ENCODE measurements at regions not wholly inside any gene's neighbourhood (a gene's known extent, or its start where the extent isn't known, plus 50 kb on each side); places are given as distances from the start of the nearest gene placed in this dataset.
"Not testable (repeated sequence)": the region's sequence is repeated elsewhere in the genome, so short reads cannot be mapped to it uniquely, and the experiment has no call there.

GRCh38 chr5:117144086-117144485 lies 569.5 kb upstream of the SEMA6A start:
- no peak for DNase-seq (ENCODE audit: low read depth in 2 of 2)

GRCh38 chr5:117143406-117143805 lies 568.8 kb upstream of the SEMA6A start:
- DNase-seq (ENCODE audit: low read depth in 2 of 2): no peak

- no peak for DNase-seq (ENCODE audit: low read depth in 2 of 2)
These were observed 563.9 kb upstream of the SEMA6A start for GRCh38 chr5:117138523-117138922.

GRCh38 chr5:117135851-117136250 lies 561.2 kb upstream of the SEMA6A start:
- no peak for DNase-seq (ENCODE audit: low read depth in 2 of 2)

DNA sequence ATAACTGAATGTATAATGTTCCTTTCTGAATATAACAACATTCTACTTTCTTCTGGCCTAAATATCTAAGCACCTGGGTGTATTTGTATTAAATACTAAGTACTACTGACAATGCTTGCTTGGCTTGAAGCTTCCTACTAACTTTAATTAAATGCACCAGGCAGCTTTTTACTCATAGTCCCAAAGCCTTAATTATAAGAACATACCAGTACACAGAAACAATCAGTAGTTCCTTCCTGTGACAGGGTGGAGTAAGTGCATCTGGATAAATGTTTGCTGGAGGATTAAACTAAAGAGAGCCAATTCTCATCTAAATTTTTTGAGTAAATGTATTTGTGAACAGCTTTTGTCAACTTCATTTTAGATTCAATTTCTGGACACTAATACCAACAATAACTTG lies 558.6 kb upstream of the SEMA6A start:
- no peak for DNase-seq (ENCODE audit: low read depth in 2 of 2)

- no peak for DNase-seq (ENCODE audit: low read depth in 2 of 2)
These were observed 557.3 kb upstream of the SEMA6A start for GRCh38 chr5:117131876-117132275.

- no peak for DNase-seq (ENCODE audit: low read depth in 2 of 2)
These were observed 556.5 kb upstream of the SEMA6A start for GRCh38 chr5:117131048-117131679.

- DNase-seq (ENCODE audit: low read depth in 2 of 2): no peak
These were observed 543.9 kb upstream of the SEMA6A start for GRCh38 chr5:117118499-117118898.

- not testable (repeated sequence) for DNase-seq (ENCODE audit: low read depth in 2 of 2)
These were observed 542.7 kb upstream of the SEMA6A start for GRCh38 chr5:117117314-117117713.

DNA sequence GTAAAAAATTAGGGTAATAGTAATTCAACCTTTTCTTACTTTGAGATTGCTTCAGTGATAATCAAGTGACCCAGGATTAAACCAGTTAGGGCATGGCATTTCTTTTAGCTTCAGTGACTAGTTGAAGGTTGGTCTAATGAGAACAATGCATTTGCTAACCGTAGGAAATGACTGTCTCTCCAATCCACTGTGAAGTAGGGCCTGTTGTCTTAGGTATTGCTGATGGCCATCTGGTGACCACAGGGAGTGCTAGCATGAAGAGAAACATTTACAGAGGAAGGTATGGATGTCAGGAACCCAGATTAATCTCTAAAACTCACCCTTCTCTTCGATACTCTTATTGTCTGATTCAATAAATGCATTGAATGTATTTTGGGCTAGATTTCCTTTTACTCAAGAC lies 535.9 kb upstream of the SEMA6A start:
- DNase-seq (ENCODE audit: low read depth in 2 of 2): no peak

GRCh38 chr5:117107859-117108258 lies 533.2 kb upstream of the SEMA6A start:
- no peak for DNase-seq (ENCODE audit: low read depth in 2 of 2)

DNA sequence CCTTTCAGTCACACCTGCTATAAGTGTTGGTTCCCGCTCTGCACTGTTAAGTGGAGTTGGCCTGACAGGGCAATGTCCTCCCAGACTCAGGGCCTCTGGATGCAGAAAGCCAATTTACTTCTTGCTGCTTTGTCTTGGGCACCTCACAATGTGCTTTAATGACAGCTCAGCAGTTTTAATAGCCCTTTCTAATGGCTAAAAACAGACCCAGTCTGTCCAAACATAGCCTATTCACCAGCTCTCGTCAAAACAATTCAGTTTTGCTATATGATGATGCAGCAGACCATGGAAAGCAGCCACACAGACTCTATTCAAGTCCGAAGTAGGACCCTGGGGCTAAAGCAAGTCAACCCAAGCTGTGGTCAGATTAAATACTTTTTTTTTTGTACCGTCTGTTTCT lies 529.1 kb upstream of the SEMA6A start:
- no peak for DNase-seq (ENCODE audit: low read depth in 2 of 2)

GRCh38 chr5:117102591-117102990 lies 528.0 kb upstream of the SEMA6A start:
- DNase-seq (ENCODE audit: low read depth in 2 of 2): no peak

DNA sequence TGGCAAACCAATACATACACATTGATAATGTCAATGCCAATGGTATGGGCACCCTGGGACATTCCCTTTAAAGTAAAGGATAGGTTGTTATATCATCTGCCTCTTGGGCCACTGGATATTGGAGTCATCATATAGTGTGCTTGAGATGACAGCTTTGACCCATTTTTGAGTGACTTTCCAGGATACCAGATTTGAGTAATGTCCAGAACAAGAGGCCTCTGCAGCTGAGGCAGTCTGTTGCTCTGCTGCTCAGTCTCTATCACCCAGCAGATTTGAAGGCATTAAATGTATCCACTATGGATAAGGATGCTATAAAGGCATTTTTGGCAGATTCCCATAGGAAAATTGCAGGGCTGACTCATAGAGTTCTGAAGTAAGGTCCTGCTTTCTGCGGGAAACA lies 525.6 kb upstream of the SEMA6A start:
- no peak for DNase-seq (ENCODE audit: low read depth in 2 of 2)

DNA sequence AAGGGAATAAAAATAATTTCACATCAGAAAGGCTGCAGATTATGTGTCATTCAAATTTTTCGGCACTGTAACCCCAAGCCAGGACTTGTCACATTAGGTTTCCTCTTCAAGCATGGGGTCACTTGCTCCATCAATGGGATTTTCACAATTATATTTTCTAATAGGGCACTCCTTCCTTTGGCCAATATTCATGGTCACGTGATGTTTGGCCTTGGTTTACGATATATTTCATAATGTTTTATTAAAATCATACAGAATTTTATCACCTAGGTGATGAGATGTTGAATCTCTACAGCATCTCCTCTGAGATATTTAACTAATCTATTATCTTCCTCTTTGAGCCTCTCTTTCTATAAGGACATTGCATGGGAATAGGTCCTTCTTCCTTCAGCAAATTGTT lies 523.5 kb upstream of the SEMA6A start:
- no peak for DNase-seq (ENCODE audit: low read depth in 2 of 2)

DNA sequence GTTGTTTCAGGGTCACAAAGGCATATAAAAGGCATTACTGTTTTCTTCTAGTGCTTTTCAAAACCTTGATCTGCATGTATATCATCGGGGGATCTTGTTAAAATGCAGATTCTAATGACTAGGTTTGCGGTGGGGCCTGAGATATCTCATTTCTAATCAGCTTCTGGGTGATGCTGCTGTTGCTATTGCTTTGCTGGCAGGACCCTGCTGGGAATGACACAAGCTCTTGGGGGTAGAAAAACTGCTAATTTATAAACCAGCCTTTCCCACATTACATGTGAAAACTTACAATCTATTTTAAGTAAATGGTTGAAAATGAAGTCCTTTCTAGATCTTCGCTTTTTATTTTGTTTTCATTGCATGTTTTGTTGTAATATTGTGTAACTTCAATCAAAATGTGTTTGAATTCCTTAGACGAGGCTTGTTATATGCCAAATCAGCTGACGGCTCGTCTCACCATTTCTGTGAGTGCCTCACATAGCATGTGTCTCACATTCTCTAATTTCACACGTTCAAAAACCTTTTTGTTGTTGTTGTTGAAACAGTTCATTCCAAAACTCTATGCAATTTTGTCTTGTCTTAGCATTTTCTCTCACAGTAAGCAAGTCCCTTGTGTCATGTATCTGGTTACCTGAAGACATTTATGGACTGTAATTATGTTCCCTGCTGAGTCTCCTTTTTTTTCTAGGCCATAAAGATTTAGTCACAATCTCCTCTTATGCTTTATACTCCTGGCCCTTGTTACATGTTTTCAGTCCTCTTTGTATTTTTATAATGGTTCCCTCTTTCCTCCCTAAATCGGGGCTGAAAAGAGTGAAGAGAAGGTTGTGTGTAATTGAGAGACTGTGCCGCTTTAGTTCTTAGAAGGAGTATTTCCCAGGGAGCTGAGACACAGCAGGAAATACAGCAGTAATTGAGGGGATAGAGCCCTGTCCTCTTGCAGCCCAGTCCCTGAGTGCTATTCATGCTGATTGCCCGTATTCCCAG lies 521.0 kb upstream of the SEMA6A start:
- DNase-seq (ENCODE audit: low read depth in 2 of 2): no peak

DNA sequence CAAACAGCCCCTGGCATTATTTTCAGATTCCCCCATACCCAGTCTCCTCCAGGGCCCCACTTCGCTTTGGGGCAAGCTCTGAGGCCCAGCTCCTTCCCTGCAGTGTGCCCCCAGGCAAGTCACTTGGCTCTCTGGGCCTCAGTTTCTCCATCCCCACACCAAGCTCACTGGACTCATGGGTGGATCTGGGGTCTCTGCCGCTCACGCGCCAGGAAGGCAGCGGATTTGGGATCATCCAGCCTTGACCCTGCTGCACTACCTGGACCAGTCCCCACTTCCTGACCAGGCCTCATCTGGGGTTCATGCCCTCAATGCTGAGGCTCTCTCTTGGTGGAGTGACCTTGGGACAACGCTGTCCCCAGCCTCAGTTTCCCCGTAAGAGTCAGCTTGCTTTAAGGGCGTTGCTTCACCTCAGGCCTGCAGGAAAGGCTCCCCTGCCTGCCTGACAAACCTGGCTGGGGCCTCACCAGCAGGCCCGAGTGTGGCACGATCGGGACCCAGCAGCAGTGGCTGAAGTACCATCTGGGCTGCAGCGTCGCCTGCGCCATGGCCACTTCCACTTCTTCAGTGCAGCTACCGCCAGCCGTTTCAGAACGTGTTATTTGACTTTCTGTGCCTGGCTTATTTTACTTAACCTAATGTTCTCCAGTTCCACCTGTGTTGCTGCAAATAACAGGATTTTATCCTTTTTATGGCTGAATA lies 519.6 kb upstream of the SEMA6A start:
- DNase-seq (ENCODE audit: low read depth in 2 of 2): no peak

GRCh38 chr5:117093653-117094052 lies 519.0 kb upstream of the SEMA6A start:
- DNase-seq (ENCODE audit: low read depth in 2 of 2): no peak

DNA sequence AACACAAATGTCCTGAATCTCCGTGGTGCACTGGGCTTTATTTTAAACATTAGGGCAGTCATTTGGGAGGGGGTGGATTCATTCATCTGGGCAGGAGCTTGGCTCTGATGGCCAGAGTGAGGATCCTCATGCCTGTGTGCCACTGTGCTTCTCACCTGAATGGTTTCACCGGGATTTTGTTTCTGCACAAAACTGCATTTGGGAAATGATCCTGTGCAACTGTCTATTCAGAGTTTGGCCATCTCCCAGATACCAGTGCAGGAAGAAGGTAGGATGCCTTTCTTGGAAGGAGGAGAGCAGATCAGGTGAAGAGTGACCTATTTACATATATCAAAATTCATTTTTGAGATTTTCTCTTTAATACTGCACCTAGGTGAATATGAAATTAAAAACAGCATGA lies 514.4 kb upstream of the SEMA6A start:
- DNase-seq (ENCODE audit: low read depth in 2 of 2): no peak

DNA sequence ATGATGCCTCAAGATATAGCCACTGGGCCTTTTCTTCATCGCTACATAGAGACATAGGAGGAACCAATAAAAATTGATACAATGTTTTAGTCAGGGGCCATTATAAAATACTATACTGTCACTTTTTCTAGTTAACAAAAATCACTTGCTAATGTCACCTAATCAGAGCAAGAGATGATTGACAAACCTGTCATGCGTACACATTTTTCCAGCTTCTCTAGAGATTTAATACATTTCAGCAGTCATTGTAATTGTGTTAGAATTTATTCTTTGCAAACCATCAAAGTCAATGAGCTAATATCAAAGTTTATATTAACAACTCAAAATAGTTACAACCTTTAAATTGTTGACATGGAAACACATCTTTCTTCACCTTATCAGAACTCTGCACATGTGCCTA lies 513.6 kb upstream of the SEMA6A start:
- DNase-seq (ENCODE audit: low read depth in 2 of 2): no peak

DNA sequence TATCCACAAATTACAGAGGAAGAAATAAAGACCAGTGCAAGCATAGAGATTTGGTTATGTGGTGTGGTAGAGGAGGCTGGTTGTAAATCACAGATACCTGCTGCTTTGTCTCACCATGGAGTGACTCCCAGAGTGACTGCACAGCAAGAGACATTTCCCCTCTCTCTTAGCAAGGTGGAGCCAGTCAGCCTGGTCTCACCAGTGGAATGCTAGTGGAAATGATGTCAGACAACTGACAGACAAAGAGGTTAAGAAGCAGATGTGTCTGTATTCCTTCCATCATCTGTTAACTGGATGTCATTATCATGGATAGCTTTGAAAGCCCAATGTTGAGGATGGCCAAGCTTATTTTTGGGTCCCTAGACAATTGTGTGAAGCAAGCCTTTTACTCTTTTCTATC lies 509.4 kb upstream of the SEMA6A start:
- no peak for DNase-seq (ENCODE audit: low read depth in 2 of 2)

DNA sequence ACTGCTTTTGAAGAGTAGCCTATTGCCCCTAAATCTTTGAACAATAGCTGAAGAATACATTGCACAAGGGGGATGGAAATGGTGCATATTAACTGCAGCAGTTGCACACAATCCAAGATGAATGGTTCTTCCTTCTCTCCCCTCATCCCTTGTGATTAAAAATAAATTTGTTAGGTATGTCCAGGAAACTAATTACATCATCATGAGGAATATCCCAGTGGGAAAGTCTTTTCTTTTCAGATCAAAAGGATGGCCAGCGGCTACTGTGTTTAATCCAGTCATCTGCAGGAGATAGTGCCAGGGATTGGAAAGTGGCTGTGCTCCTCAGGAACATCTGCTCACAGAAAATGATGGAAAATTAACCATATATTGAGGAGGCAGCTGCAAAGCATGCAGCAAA lies 508.4 kb upstream of the SEMA6A start:
- DNase-seq (ENCODE audit: low read depth in 2 of 2): no peak

GRCh38 chr5:117077142-117077541 lies 502.5 kb upstream of the SEMA6A start:
- no peak for DNase-seq (ENCODE audit: low read depth in 2 of 2)
